SHP77 treated with DMSO at 0.1 percent for 48 hours (cell line): ENCODE measurements at regions not wholly inside any gene's neighbourhood (a gene's known extent, or its start where the extent isn't known, plus 50 kb on each side); places are given as distances from the start of the nearest gene placed in this dataset.

Source experiments
- DNase-seq: peaks from one replicate; lab custom pipeline; 2025; lab: John Stamatoyannopoulos, UW

GRCh38 chr1:177479600-177479999, 308.8 kb downstream of the BRINP2 start:
- no peak for DNase-seq

DNA sequence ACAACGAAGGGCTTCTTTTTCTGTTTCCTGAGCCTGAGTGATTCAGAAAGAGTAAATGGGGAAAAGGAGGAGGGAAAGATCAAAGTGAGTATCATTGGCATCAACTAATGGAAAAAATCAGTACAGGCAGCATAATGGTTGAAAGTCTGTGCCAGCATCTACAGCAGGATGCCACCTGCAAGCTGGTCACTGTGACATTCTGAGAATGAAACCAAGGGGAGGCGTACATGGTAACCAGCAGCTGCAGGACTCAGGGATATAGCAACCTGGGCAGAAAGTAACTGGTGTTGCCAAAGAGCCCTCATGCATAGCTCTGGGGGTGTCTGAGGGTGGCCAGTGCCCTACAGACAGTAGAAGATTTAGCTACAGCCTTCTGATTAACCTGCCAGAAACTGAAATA, 305.9 kb downstream of the BRINP2 start:
- no peak for DNase-seq

GRCh38 chr1:177472567-177472966, 301.8 kb downstream of the BRINP2 start:
- DNase-seq = no peak

GRCh38 chr1:177471244-177471643, 300.5 kb downstream of the BRINP2 start:
- DNase-seq = no peak

DNA sequence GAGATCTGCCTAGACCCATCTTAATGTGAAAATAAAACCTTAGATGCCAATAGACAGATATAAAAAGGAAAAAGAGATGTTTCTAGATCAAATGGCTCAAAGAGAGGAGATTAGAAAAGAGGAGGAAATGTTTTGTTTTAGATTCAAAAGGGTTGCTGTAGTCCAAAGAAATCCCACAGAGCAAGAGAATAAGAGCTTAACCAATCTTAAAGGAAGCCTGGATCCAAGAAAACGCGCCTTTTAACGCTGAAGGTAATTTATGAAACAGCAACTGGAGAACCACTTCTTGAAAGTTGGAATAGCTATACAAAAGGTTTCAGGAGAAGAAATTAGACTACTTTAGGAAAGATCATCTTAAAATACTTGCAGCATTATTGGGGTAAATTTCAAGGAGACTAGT, 298.8 kb downstream of the BRINP2 start:
- DNase-seq = no peak

GRCh38 chr1:177466286-177466685, 295.5 kb downstream of the BRINP2 start:
- DNase-seq = no peak

DNA sequence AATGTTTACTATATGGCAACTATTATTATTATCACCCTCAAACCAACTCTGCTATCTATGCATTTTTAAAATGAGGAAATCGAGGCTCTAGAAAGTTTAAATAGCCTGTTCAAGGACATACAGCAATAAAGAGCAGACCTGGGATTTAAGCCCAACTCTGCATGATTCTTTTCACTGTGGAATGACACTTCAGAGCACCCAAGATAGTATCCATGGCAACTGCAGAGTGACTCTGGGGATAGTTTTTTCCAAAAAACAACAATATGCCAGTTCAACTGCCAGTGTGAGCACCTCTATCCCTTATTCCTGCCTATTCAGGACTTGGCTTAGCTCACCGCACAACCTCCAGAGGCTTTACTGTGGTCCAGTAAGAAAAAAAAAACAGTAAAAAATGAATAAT, 293.9 kb downstream of the BRINP2 start:
- DNase-seq = no peak

GRCh38 chr1:177451191-177451590, 280.4 kb downstream of the BRINP2 start:
- no peak for DNase-seq

- DNase-seq = no peak
Measured at GRCh38 chr1:177448652-177449357, 278.0 kb downstream of the BRINP2 start.

GRCh38 chr1:177448036-177448615, 277.4 kb downstream of the BRINP2 start:
- DNase-seq = no peak

DNA sequence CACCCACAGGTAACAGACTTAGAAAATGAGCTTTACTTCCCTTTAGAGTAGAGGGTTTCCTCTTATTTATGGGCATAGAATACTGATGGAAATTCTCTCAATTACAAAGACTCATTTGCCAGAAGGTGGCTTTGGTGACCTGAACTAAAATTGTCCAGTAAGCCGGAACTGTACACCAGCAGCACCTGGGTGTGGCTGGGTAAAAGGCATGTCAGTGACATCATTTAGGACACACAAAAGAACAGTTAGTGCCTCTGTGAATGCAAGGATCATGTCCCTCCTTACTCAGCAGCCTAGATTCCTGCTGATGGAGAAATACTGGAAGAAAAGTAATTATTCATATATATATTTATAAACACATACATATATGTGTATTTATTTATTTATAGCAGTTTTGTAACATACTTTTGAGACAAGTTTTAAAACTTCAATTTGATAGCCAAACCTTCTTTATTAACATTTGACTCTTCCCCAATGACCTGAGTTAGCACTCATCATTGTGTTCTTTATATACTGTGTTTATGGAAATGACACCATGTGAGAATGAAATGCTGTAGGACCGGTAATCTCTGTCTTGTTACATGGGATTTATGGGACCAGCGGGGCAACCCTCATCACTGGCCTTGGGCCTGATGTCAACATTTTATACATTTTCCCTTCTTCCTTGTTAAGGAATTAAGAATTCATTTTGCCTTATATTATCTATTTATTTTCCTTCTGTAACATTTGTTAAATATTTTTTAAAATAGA, 274.4 kb downstream of the BRINP2 start:
- no peak for DNase-seq

DNA sequence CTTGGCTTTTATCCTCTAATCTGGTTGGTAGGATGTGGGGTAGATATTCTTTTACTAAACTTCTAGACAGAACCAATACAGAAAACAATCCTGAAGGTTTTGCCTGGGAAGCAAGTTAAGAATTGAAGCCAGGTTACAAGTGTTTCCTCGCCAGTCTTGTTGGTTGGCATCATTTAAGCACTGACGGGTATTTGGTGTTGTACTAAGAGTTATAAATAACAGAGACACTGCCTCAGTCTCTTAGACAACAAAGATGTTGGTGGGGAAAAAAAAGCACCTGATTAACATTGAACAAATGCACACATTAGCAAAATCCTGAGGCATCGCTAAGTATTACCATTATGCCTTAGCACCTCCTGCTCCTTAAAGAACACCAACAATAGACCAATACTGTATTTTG, 272.2 kb downstream of the BRINP2 start:
- DNase-seq = no peak

- DNase-seq = no peak
Measured at GRCh38 chr1:177442584-177442983, 271.8 kb downstream of the BRINP2 start.

DNA sequence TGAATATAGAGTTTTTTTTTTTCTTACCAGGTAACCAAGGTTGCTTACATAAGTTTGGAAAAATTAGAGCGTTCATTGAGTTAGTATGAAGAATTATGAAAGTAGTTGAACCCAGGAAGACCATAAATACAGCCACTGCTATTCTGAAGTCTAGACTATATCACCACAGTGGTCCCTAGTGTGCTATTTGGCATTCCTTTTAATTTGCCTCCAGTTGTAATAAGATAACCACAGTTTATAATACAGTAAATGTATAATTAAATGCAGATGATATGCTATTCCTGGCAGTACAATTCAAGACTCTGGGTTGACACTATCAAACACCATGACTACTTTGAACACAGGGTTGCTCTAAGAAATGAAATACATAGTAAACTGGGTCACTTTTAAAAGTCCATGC, 270.5 kb downstream of the BRINP2 start:
- no peak for DNase-seq

DNA sequence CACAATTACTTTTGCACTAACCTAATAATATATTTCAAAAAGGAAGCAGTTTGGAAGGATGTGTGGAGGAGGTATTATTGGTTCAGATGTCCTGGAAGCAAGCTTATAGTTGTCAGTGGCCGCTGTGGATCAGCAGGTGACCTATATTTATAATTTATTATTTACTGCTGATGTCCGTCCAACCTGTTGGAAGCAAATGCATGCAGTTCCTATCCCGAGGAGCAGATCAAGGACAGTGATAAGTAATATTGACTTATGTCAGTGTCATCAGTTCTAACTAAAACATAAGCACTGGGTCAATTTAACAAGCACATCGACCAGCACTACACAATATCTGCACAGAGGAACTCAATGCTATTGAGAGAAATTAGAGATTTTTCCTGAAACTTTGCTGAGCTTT, 270.1 kb downstream of the BRINP2 start:
- DNase-seq = no peak

DNA sequence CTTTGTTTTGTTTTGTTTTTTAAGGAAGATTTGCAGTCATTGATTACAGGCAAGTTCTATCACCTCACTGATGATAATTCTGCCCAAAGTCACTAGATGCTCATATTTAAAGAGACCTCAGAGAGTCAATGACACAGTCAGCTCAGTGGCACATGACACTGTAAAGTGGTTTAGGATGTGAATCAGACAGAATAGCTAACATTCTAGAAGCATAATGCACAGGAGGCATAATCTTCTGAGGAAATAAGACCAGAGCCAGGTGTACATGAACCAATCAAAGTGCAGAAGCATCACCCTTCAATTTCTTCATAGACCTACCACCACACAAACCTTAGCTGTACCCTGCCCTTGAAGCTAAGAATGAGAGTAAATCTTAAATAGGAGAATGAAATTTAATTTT, 268.5 kb downstream of the BRINP2 start:
- DNase-seq = no peak

DNA sequence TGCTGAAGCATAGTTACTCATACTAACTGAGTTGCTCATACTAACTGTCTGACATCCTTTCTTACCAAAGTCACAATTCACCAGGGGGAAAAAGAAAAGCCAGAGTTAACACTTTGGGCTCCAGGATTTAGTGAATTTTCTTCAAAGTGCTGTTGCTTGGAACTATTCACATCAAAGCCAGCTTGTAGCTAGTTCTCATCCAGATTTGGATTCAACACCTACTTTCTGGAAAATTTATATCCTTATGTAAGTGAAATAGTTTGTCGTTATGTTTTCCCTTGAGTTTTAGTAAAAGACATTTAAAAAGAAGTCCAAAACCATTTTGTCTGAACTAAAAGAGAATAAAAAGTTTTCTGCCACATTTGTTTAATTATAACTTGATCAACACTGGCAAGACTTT, 264.6 kb downstream of the BRINP2 start:
- DNase-seq = no peak

GRCh38 chr1:177432897-177433296, 262.1 kb downstream of the BRINP2 start:
- DNase-seq = no peak

DNA sequence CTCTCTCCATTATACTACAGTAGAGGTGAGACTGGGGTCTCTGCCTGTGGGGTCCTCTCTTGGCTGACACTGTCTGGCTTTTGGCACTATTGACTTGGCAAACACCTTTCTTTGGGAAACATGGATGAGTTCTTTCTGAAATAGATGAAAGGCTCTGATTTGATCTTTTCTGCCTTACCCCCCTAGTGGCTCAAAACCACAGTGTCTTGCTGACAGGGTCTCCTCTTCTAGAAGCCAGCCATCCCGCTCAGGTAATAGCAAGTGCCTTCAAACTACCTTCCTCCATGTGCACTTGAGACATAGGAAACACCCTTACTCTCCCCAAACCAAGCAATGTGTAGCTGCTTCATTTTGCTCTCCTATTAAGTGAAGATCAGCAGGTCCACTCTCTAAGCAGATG, 260.4 kb downstream of the BRINP2 start:
- DNase-seq = no peak

DNA sequence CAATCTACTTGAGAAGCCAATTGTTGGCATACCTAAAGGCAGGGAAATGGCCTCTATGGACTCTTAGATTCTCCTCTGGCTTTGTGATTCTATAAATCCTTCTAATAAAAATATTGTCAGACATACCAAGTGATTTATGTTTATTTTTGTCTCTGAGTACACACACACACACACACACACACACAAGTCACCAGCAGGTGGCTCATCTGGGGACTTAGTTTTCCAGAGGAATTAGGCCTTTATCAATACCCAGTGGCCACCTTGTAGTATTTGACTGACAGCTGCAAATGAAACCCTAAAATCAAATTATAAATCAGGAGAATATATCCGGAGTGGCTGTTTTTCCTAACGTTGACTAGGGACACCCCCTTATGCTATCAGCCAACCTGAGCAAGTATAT, 258.5 kb downstream of the BRINP2 start:
- DNase-seq = no peak

DNA sequence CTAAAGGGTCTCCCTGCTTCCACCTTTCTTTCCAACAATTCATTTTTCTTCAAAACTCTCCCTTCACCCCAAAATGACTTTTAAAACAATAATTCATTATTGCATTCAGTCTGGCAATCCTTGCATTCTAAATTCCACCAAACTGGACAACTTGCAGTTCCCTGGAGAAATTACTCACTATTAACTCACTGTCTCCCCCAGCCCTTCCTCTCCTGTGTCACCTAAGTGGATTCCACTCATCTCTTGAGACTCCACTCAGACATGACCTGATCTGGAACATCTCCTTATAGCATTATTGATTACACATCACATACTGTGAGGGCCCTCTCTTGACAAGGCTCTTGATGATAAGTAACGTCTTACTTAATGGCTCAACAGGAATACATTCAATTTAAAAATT, 257.1 kb downstream of the BRINP2 start:
- no peak for DNase-seq

- no peak for DNase-seq
Measured at GRCh38 chr1:177426497-177426896, 255.7 kb downstream of the BRINP2 start.

GRCh38 chr1:177425199-177425598, 254.4 kb downstream of the BRINP2 start:
- no peak for DNase-seq
